Nucleus accumbens (tissue), 56 donors: ENCODE measurements at regions not wholly inside any gene's neighbourhood (a gene's known extent, or its start where the extent isn't known, plus 50 kb on each side); places are given as distances from the start of the nearest gene placed in this dataset.
"Not testable (repeated sequence)": the region's sequence is repeated elsewhere in the genome, so short reads cannot be mapped to it uniquely, and the experiment has no call there.

Experiments used
- DNase-seq, 56 donors: peaks; one replicate each; lab custom pipeline; 2025; lab: John Stamatoyannopoulos, UW

GRCh38 chr22:25504017-25504416 lies 60.5 kb upstream of the GRK3 start:
- DNase-seq, result not testable (repeated sequence)

DNA sequence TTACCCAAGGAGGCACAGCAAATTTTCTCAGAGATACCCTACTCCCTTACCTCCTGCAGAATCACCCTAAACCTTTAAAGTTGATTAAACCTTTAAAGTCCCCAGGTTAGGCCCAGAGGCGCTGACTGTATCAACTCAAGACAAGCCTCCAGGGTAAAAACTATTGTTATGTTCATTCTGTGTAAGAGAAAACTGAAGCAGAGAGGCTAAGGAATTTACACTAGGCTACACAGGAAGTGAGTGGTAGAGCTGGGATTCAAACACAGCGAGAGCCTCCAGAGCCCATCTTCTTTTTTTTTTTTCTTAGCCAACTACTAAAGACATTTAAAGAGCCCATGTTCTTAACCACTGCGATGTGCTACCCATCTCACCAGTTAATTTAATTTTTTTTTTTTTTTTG lies 56.3 kb upstream of the GRK3 start:
- no peak for DNase-seq

- DNase-seq, result no peak
Measured at GRCh38 chr22:25508761-25509321, 55.6 kb upstream of the GRK3 start.

GRCh38 chr22:25509374-25509791 lies 55.1 kb upstream of the GRK3 start:
- DNase-seq, result no peak

DNA sequence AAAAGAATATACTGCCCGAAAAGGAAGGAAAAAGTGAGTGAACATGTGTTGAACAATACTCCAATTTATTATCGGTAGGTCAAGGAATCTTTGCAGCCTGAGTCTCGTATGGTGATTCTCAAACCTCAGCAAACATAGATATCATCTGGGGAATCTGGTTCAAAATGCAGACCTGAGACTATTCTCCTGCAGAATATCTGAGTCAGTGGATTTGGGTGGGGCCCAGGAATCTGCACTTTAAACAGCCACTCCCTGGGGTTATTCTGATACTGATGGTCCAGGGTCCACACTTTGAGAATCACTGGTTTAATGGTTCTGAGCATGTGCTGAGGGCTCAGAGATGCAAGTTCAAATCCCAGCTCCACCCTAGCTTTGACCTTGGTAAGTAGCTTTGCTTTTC lies 53.6 kb upstream of the GRK3 start:
- no peak for DNase-seq

GRCh38 chr22:25511725-25512124 lies 52.8 kb upstream of the GRK3 start:
- DNase-seq, result no peak

- DNase-seq, result peak in 1 of 56 donors; percentile 22
Measured at GRCh38 chr22:25514436-25515180, 49.9 kb upstream of the GRK3 start.
